ENCODE measurements at regions not wholly inside any gene's neighbourhood (a gene's known extent, or its start where the extent isn't known, plus 50 kb on each side); places are given as distances from the start of the nearest gene placed in this dataset.
"Not testable (repeated sequence)": the region's sequence is repeated elsewhere in the genome, so short reads cannot be mapped to it uniquely, and the experiment has no call there.

DNA sequence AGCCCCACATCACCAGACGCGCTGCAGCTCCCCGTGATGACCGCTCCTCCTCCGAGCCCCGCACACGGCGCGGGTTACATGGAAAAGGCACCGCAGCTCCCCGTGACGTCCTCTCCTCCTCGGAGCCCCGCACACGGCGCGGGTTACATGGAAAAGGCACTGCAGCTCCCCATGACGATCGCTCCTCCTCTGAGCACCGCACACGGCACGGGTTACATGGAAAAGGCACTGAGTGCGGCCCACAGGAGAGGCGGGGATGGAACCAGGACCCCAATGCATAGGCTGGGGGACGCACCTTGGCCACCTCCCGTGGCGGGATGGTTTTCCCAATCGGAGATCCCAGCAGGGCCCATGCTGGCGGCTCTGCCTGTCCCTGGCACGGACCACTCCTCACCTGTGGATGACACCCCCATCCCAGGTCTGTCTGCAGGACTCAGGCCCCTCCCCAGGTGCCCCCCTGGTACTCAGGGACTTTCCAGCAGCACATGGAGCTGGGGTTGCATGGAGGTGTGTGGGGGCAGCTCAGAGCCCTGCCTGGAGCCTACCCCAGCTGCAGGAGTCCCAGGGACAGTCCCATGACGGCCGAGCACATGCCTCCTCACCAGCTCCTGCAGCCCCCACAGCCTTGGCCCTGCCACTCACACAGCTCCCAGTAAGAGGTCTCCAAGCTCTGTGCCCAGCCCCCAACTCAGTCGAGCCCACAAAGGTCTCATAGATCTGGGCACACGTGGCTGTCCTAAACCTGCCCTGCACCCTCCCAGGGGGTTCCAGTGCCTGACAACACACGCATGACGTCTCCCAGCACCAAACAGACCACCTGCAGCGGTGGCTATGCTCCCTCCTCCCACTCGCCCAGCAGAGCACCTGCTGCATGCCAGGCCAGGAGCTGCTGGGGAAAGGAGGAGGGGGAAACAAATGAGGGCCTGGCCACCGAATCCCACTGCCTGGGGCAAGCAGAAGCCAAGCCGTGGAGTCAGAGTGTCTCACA is 166.6 kb downstream of the BRD1 start:
- no peak overlapping the region for H3K9ac ChIP-seq (ENCODE audit: low read depth in 1 of 2, low read length in 2 of 2)

DNA sequence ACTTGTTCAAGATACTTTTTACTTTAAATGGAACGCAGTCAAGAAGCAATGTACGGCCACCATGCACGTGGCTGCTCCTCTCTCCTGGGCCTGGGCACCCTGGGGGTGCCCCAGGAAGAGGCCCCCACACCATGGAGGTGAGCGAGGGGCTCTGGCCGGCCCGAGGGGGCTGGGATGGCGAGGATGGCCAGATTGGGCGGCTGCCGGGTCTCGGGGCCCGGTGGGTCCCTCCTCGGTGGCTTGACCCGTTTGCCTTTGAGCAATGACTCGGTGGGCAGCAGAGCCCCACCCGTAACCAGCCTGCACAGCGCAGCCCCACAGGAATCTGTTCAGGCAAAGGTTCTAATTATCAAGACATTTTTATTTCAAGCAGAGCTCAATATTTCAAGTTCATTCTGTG is 167.4 kb downstream of the BRD1 start:
- Histone ChIP-seq H3K9ac (ENCODE audit: low read depth in 1 of 2, low read length in 2 of 2) (no peak overlapping the region), H3K9me3 (ENCODE audit: control insufficient read depth in 2 of 2, low read length in 2 of 2) (no peaks in the 10 kb centered on the region), H3K4me3 (ENCODE audit: low read length in 2 of 2) (no peak overlapping the region), H3K27ac (ENCODE audit: low read depth in 2 of 2, low read length in 2 of 2) (no peak overlapping the region), H3K36me3 (ENCODE audit: control insufficient read depth in 2 of 2, insufficient read depth in 2 of 2, low read length in 2 of 2) (no peaks in the 10 kb centered on the region), H3K4me1 (ENCODE audit: control insufficient read depth in 2 of 2, insufficient read depth in 2 of 2, low read length in 2 of 2) (peaks cover 0 to 2% of the 10 kb centered on the region in 2 donors), H3K27me3 (ENCODE audit: control insufficient read depth in 2 of 2, insufficient read depth in 2 of 2, low read length in 2 of 2) (no peaks in the 10 kb centered on the region)

More for the DNA sequence above, 166.6 kb downstream of the BRD1 start:
- H3K4me1 ChIP-seq (ENCODE audit: control insufficient read depth in 2 of 2, insufficient read depth in 2 of 2, low read length in 2 of 2): no peaks in the 10 kb centered on the region
- no peak overlapping the region for H3K4me3 ChIP-seq (ENCODE audit: low read length in 2 of 2)
- H3K36me3 ChIP-seq (ENCODE audit: control insufficient read depth in 2 of 2, insufficient read depth in 2 of 2, low read length in 2 of 2): no peaks in the 10 kb centered on the region
- H3K27ac ChIP-seq (ENCODE audit: low read depth in 2 of 2, low read length in 2 of 2): no peak overlapping the region
- no peaks in the 10 kb centered on the region for H3K27me3 ChIP-seq (ENCODE audit: control insufficient read depth in 2 of 2, insufficient read depth in 2 of 2, low read length in 2 of 2)
- no peaks in the 10 kb centered on the region for H3K9me3 ChIP-seq (ENCODE audit: control insufficient read depth in 2 of 2, low read length in 2 of 2)

DNA sequence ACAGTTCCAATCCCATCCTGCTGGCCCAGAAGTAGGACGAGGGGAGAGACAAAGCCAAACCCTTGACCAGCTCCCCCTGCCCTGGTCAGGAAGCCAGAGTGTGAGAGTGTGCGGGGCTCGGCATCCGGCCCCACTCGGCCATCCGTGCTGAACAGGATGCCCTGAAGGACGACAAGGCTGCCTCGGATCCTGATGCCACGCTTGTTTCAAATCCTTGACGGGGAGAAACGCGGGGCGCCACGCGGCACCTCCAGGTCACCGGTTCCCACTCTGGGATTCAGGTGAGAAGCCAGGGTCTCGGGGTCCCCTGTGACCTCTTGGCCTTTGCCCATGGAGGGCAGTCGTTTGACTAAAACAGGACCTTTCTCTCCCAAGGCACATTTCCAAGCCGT is 167.8 kb downstream of the BRD1 start:
- peaks cover 0 to 2% of the 10 kb centered on the region in 2 donors for H3K4me1 ChIP-seq (ENCODE audit: control insufficient read depth in 2 of 2, insufficient read depth in 2 of 2, low read length in 2 of 2)
- H3K27me3 ChIP-seq (ENCODE audit: control insufficient read depth in 2 of 2, insufficient read depth in 2 of 2, low read length in 2 of 2): no peaks in the 10 kb centered on the region
- H3K9me3 ChIP-seq (ENCODE audit: control insufficient read depth in 2 of 2, low read length in 2 of 2): no peaks in the 10 kb centered on the region
- H3K36me3 ChIP-seq (ENCODE audit: control insufficient read depth in 2 of 2, insufficient read depth in 2 of 2, low read length in 2 of 2): no peaks in the 10 kb centered on the region
- no peak overlapping the region for H3K9ac ChIP-seq (ENCODE audit: low read depth in 1 of 2, low read length in 2 of 2)
- H3K4me3 ChIP-seq (ENCODE audit: low read length in 2 of 2): no peak overlapping the region
- no peak overlapping the region for H3K27ac ChIP-seq (ENCODE audit: low read depth in 2 of 2, low read length in 2 of 2)

DNA sequence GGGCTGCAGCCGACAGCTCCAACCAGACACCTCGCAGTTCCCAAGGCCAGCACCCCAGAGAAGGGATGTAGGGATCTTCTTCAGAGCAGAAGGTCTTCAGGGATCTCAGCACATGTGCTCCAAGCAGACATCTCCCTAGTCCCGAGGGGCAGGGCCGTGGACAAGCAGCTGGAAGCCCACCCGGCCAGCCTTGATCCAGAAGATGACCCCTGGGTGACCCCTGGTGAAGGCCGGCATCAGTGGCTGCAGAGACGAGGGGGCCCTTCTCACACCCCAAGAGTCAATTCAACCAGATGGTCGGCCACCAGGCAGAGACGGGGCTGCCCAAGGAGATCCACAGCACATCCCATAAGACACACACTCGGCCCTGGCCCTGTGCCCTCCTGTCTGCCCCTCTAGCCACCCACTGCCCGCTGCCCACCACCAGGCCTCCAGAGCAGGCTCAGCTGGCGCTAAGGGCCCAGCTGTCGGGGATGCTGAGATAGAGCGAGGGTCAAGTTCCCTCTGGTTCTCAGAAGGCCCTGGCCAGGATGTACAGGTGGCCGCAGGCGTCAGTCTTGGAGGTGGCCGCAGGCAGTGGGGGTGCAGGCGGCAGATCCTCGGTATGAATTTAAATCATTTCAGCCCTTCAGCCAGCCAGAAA is 168.3 kb downstream of the BRD1 start:
- H3K36me3 ChIP-seq (ENCODE audit: control insufficient read depth in 2 of 2, insufficient read depth in 2 of 2, low read length in 2 of 2): no peaks in the 10 kb centered on the region
- H3K27ac ChIP-seq (ENCODE audit: low read depth in 2 of 2, low read length in 2 of 2): no peak overlapping the region
- H3K4me3 ChIP-seq (ENCODE audit: low read length in 2 of 2): no peak overlapping the region
- no peaks in the 10 kb centered on the region for H3K9me3 ChIP-seq (ENCODE audit: control insufficient read depth in 2 of 2, low read length in 2 of 2)
- peaks cover 0 to 2% of the 10 kb centered on the region in 2 donors for H3K4me1 ChIP-seq (ENCODE audit: control insufficient read depth in 2 of 2, insufficient read depth in 2 of 2, low read length in 2 of 2)
- H3K9ac ChIP-seq (ENCODE audit: low read depth in 1 of 2, low read length in 2 of 2): no peak overlapping the region
- H3K27me3 ChIP-seq (ENCODE audit: control insufficient read depth in 2 of 2, insufficient read depth in 2 of 2, low read length in 2 of 2): no peaks in the 10 kb centered on the region

DNA sequence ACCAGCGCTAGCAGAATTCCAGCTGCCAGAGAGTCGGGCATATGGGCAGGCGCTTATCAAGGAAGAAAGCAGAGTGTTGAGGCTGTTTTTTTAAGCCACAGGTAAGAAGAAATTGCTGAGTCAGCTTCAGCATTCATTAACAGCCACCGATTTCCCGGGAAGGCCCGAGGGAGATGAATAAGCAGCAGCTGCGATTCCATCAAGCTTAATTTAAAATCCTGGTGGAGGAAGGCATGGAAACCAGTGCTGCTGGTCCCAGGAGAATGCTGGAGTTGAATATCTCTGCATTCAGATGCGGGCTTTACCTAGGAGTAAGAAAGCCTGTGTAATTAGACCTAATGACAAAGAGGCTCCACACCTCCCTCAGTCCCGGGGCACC is 168.8 kb downstream of the BRD1 start:
- Histone ChIP-seq H3K27ac (ENCODE audit: low read depth in 2 of 2, low read length in 2 of 2) (no peak overlapping the region), H3K9ac (ENCODE audit: low read depth in 1 of 2, low read length in 2 of 2) (no peak overlapping the region), H3K9me3 (ENCODE audit: control insufficient read depth in 2 of 2, low read length in 2 of 2) (no peaks in the 10 kb centered on the region), H3K4me1 (ENCODE audit: control insufficient read depth in 2 of 2, insufficient read depth in 2 of 2, low read length in 2 of 2) (peaks cover 0 to 2% of the 10 kb centered on the region in 2 donors), H3K27me3 (ENCODE audit: control insufficient read depth in 2 of 2, insufficient read depth in 2 of 2, low read length in 2 of 2) (no peaks in the 10 kb centered on the region), H3K36me3 (ENCODE audit: control insufficient read depth in 2 of 2, insufficient read depth in 2 of 2, low read length in 2 of 2) (no peaks in the 10 kb centered on the region), H3K4me3 (ENCODE audit: low read length in 2 of 2) (no peak overlapping the region)

DNA sequence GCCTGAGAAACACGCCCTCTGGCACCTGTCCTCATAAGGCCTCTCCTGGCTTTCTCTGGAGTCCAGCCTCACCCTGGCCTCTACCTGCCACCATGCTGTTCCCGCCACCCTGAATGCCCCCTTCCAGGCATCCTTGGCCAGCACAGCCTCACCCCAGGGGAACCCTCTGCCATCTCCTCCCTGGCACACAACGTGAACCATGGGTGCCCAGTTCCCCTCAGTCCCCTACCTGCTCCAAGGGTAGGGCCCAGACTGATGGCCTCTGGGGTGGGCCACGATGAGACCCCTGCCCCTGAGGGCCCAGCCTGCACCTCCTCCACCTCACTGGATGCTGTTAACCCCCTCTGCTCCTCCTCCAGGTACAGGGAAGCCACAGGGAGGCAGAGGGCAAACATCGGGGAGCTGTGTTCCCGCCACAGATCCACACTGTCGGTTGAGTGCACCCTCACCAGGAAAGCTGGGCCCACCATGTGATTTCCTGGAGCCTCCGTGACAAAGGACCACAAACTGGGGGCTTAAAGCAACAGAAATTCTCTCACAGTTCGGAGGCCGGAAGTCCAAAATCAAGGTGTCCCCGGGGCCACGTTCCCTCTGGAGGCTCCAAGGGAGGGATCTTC is 169.6 kb downstream of the BRD1 start:
- no peak overlapping the region for H3K9ac ChIP-seq (ENCODE audit: low read depth in 1 of 2, low read length in 2 of 2)
- H3K9me3 ChIP-seq (ENCODE audit: control insufficient read depth in 2 of 2, low read length in 2 of 2): no peaks in the 10 kb centered on the region
- peaks cover 0 to 2% of the 10 kb centered on the region in 2 donors for H3K4me1 ChIP-seq (ENCODE audit: control insufficient read depth in 2 of 2, insufficient read depth in 2 of 2, low read length in 2 of 2)
- H3K36me3 ChIP-seq (ENCODE audit: control insufficient read depth in 2 of 2, insufficient read depth in 2 of 2, low read length in 2 of 2): no peaks in the 10 kb centered on the region
- peak overlapping the region in 1 of 2 donors; percentile 71 for H3K4me3 ChIP-seq (ENCODE audit: low read length in 2 of 2)
- H3K27ac ChIP-seq (ENCODE audit: low read depth in 2 of 2, low read length in 2 of 2): peak overlapping the region in 1 of 2 donors; percentile 32
- H3K27me3 ChIP-seq (ENCODE audit: control insufficient read depth in 2 of 2, insufficient read depth in 2 of 2, low read length in 2 of 2): no peaks in the 10 kb centered on the region

DNA sequence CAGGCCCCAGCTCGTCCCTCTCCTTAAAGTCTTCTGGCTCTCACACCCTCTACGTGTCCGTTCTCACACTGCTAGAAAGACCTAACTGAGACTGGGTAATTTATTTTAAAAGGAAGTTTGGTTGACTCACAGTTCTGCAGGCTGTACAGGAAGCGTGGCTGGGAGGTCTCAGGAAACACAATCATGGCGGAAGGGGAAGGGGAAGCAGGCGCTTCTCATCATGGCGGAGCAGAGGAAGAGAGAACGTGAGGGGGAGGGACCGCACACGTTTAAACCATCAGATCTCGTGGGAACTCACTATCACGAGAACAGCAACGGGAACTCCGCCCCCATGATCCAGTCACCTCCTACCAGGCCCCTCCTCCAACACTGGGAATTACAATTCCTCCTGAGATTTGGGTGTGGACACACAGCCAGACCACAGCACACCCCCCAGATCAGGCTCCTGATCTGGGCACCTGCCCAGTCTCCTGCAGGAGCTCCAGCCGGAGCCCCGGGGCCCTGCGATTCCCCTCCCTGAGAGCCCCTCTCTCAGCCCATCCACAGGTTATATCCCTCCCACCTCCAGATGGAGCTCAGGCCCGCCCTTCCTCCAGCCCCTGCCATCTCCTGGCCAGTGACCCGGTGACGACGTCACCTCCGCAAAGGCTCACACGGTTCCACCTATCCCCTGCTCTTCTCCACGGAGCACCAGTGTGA is 170.2 kb downstream of the BRD1 start:
- Histone ChIP-seq H3K9ac (ENCODE audit: low read depth in 1 of 2, low read length in 2 of 2) (no peak overlapping the region), H3K9me3 (ENCODE audit: control insufficient read depth in 2 of 2, low read length in 2 of 2) (no peaks in the 10 kb centered on the region), H3K36me3 (ENCODE audit: control insufficient read depth in 2 of 2, insufficient read depth in 2 of 2, low read length in 2 of 2) (no peaks in the 10 kb centered on the region), H3K4me3 (ENCODE audit: low read length in 2 of 2) (peak overlapping the region; percentile 44 to 71), H3K27ac (ENCODE audit: low read depth in 2 of 2, low read length in 2 of 2) (peak overlapping the region in 1 of 2 donors; percentile 32), H3K27me3 (ENCODE audit: control insufficient read depth in 2 of 2, insufficient read depth in 2 of 2, low read length in 2 of 2) (no peaks in the 10 kb centered on the region), H3K4me1 (ENCODE audit: control insufficient read depth in 2 of 2, insufficient read depth in 2 of 2, low read length in 2 of 2) (peaks cover 0 to 2% of the 10 kb centered on the region in 2 donors)

DNA sequence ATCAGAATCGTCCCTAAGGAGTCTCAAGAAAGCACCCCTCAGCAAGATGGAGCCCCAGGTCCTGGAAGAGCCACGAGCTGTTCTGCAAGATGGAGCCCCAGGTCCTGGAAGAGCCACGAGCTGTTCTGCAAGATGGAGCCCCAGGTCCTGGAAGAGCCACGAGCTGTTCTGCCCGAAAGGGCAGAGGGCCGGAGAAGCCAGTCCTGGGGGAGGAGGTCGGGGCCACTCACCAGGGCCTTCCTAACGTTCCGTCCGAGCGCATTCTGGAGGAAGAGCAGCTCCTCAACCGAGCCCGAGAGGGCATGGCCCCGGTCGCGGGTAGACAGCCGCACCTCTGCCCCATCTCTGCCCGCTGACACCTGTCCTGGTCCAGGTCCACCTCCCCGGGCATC is 170.8 kb downstream of the BRD1 start:
- not testable (repeated sequence) for H3K9me3 ChIP-seq (ENCODE audit: control insufficient read depth in 2 of 2, low read length in 2 of 2); H3K9ac ChIP-seq (ENCODE audit: low read depth in 1 of 2, low read length in 2 of 2); H3K27me3 ChIP-seq (ENCODE audit: control insufficient read depth in 2 of 2, insufficient read depth in 2 of 2, low read length in 2 of 2); H3K27ac ChIP-seq (ENCODE audit: low read depth in 2 of 2, low read length in 2 of 2); H3K4me1 ChIP-seq (ENCODE audit: control insufficient read depth in 2 of 2, insufficient read depth in 2 of 2, low read length in 2 of 2); H3K36me3 ChIP-seq (ENCODE audit: control insufficient read depth in 2 of 2, insufficient read depth in 2 of 2, low read length in 2 of 2)
- H3K4me3 ChIP-seq (ENCODE audit: low read length in 2 of 2): peak overlapping the region; percentile 44 to 71

DNA sequence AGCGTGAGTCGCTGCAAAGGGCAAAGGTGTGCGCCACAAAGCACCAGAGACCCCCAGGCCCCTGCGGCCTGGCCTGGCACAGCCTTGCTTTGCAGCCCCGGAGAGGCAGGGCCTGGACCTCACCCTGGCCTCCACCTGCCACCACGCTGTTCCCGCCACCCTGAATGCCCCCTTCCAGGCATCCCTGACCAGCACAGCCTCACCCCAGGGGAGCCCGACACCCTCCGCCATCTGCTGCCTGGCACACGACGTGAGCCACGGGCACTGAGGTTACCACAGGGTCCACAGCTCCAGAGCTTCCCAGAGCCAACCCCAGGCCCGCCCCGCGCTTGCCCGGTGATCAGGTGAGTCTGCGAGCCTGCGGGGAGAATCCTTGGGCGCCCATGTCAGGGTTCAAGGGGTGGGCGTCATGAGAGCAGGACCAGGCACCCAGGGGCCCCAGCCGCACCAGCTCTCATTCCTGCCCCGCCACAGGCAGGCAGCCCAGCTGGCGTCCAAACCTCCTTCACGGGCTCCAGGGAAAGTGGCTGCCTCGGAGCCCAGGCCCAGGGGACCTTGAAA is 171.3 kb downstream of the BRD1 start:
- no peak overlapping the region for H3K27ac ChIP-seq (ENCODE audit: low read depth in 2 of 2, low read length in 2 of 2)
- H3K9ac ChIP-seq (ENCODE audit: low read depth in 1 of 2, low read length in 2 of 2): peak overlapping the region in 1 of 2 donors; percentile 34
- peak overlapping the region; percentile 46 to 71 for H3K4me3 ChIP-seq (ENCODE audit: low read length in 2 of 2)
- peaks cover 0 to 2% of the 10 kb centered on the region in 2 donors for H3K4me1 ChIP-seq (ENCODE audit: control insufficient read depth in 2 of 2, insufficient read depth in 2 of 2, low read length in 2 of 2)
- no peaks in the 10 kb centered on the region for H3K9me3 ChIP-seq (ENCODE audit: control insufficient read depth in 2 of 2, low read length in 2 of 2)
- H3K36me3 ChIP-seq (ENCODE audit: control insufficient read depth in 2 of 2, insufficient read depth in 2 of 2, low read length in 2 of 2): no peaks in the 10 kb centered on the region
- no peaks in the 10 kb centered on the region for H3K27me3 ChIP-seq (ENCODE audit: control insufficient read depth in 2 of 2, insufficient read depth in 2 of 2, low read length in 2 of 2)
